Posterior vena cava (tissue), 2 donors: ENCODE measurements at regions not wholly inside any gene's neighbourhood (a gene's known extent, or its start where the extent isn't known, plus 50 kb on each side); places are given as distances from the start of the nearest gene placed in this dataset.

Experiments
- DNase-seq: peaks from one replicate; pipeline ENCODE4 v3.0.0-alpha.2; 2020; ENCODE audit warnings: low spot score
- intact Hi-C, 2 donors: fragments of 100-400 bp; cut with DNase I; formaldehyde crosslinking; loops; one replicate each; pipeline versions ENCODE4 v1.14.1 to v1.14.2; 2022 to 2023
- donor health status: DM: yes; HTN: yes; CAD: no.
- donor health status: DM: yes; HTN: yes; CAD: no.

DNA sequence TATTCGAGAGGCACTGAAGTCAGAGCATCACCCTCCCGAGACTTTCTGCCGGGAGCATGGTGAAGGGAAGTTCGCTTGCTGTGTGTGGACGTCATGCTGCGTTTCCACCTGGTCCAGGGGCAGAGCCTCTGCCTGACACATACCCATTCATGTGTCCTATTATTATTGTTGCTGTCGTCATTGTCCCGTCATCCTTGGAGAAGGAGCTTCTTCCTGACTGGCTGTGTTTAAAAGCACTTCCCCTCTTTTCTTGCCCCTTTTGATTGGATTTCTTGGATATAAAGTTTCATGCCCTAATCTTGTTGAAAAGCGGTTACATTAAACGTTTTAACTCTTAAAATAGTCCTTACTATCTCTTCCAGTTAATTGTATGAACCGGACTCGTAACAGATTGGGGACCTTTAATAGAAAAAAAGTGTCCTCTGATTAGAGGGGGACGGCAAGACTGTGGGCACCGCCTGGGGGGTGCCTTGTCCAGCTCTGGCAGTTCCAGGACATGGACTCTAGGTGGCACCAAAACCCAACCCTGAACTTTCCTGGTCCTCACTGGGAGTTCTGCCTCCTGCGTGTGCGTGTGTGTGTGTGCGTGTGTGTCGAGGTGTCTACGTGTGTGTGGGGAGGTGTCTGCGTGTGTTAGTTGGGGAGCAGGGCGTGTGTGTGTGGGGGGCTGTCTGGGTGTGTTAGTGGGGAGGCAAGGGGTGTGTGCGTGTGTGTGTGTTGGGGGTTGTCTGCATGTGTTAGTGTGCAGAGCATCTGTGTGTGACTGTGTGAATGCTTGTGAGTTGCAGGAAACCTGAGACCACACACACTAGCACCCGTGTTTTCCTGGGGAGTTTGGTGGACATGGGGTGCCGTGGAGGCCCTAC is 133.3 kb upstream of the CIBAR2 start:
- no peak for DNase-seq
- intact Hi-C loops: no loop called here

GRCh38 chr16:85246473-85246872 is 134.2 kb upstream of the CIBAR2 start:
- intact Hi-C loops: no loop called here
- no peak for DNase-seq

GRCh38 chr16:85246973-85247372 is 134.7 kb upstream of the CIBAR2 start:
- no peak for DNase-seq
- intact Hi-C loops: no loop called here

GRCh38 chr16:85248342-85248741 is 136.1 kb upstream of the CIBAR2 start:
- no peak for DNase-seq
- intact Hi-C loops: no loop called here

GRCh38 chr16:85248857-85249256 is 136.6 kb upstream of the CIBAR2 start:
- DNase-seq: no peak
- intact Hi-C loops: no loop called here

GRCh38 chr16:85249418-85250146 is 137.3 kb upstream of the CIBAR2 start:
- intact Hi-C loops: loop anchor here in 1 of 2 donors (5.0 kb wide), 1 partner anchor 137 kb away; the partner anchor contains the start of gene CIBAR2
- no peak for DNase-seq

DNA sequence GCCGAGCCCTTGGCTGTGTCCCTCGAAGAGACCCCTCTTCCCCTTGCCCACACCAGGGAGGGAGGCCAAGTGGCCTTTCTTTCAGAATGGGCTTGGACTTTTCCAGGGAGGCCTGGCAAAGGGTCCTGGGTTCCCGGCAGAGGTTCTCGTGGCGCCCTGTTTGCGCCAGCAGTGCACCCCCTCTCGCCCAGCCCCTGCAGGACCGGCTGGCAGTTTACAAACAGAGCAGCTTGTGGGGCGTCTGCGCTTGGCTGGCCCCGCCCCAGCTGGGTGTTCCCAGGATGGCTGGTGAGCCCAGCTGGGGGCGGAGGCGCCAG is 137.8 kb upstream of the CIBAR2 start:
- no peak for DNase-seq
- intact Hi-C loops: loop anchor here in 1 of 2 donors (5.0 kb wide), 1 partner anchor 138 kb away; the partner anchor contains the start of gene CIBAR2

GRCh38 chr16:85250609-85251223 is 138.4 kb upstream of the CIBAR2 start:
- intact Hi-C loops: loop anchor here in 1 of 2 donors (5.0 kb wide), 1 partner anchor 138 kb away; the partner anchor contains the start of gene CIBAR2
- DNase-seq: no peak

DNA sequence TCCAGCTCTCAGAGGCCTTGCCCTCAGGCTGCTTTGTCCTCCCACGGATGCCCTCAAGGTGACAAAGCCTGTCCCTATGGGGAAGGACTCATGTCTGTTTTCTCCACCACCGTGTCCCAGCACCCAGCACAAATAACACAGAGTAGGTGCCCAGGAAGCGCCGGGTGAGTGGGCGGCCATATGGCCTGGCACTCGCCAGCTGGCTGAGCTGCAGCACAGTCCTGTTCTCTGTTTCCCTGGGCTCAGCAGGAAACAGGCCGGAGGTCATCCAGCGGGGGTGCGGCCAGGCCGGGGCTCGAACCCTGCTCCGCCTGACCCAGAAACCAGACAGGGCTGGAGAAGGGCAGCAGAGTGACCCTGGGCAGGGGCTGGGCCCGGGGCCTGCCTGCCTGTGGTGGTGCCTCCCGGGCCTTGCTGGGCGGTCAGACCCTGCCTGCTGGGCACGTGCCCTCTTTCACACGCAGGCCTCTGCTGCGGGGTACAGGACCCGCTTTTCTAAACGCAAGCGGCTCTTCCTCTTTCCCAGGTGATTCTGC is 139.0 kb upstream of the CIBAR2 start:
- intact Hi-C loops: loop anchor here in 1 of 2 donors (5.0 kb wide), 1 partner anchor 139 kb away; the partner anchor contains the start of gene CIBAR2
- no peak for DNase-seq

- intact Hi-C loops: loop anchor here in 1 of 2 donors (5.0 kb wide), 1 partner anchor 140 kb away; the partner anchor contains the start of gene CIBAR2
Observed at GRCh38 chr16:85252014-85252413, 139.7 kb upstream of the CIBAR2 start.

DNA sequence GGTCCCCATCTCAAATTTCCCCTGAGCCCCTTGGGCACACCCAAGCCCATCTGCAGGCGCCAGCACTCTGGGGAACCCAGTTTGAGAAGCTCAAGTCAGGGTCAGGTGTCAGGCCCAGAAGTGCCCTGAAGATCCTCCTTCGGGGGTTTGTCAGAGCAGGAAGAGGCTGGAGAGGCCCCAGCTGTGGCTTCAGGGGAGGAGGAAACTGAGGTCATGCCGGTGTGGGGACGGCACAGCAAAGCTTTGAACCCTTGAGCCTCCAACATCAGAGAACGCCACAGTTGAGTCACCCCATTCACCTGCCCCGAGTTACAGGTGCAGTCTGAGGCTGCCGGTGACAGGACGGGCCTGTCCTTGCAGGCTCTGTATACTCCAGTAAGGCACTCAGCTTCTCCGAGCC is 140.2 kb upstream of the CIBAR2 start:
- intact Hi-C loops: loop anchor here in 1 of 2 donors (5.0 kb wide), 1 partner anchor 140 kb away; the partner anchor contains the start of gene CIBAR2

More at GRCh38 chr16:85252014-85252413, 139.7 kb upstream of the CIBAR2 start:
- DNase-seq: no peak

DNA sequence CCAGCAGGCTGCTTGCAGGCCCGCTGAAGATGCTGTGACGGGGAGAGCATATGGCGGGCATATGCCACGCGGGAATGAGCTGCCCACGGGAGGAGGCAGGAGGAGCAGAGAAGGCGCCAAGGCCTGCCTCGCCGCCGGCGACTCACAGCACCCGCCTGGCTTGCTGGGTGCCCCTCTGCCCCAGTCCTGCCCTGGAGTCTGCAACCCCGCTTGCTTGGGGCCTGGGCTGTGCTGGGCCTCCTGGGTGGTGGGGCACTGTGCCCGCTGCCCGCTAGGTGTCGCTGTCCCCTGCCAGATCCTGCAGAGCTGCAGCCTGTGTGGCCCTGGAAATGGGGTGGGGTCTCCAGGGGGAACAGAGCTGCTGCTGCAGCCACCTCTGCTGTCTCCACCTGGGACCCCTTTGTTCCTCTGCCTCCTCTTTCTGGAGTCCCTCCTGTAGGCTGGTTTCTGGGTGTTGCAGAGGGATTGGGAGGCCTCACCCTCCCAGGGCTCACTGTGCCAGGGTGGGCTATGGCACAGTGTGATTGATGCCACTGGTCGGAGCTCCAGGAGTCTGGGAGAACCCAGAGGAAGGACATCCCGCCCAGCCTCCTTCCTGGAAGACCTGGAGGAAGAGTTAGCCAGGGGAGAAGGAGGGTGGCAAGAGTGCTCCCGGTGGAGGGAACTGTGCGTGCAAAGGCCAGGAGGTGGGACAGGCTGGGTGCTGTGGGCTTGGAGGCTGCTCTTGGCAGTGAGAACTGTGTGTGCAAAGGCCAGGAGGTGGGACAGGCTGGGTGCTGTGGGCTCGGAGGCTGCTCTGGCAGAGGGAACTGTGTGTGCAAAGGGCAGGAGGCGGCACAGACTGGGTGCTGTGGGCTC is 141.0 kb upstream of the CIBAR2 start:
- intact Hi-C loops: loop anchor here in 1 of 2 donors (5.0 kb wide), 1 partner anchor 141 kb away; the partner anchor contains the start of gene CIBAR2
- no peak for DNase-seq

More for the DNA sequence above, 140.2 kb upstream of the CIBAR2 start:
- DNase-seq: no peak

- intact Hi-C loops: loop anchor here in 1 of 2 donors (5.0 kb wide), 1 partner anchor 142 kb away; the partner anchor contains the start of gene CIBAR2
- DNase-seq: no peak
Observed at GRCh38 chr16:85254051-85254450, 141.8 kb upstream of the CIBAR2 start.

GRCh38 chr16:85254921-85255320 is 142.6 kb upstream of the CIBAR2 start:
- intact Hi-C loops: loop anchor here in 1 of 2 donors (5.0 kb wide), 1 partner anchor 143 kb away; the partner anchor contains the start of gene CIBAR2
- no peak for DNase-seq

- DNase-seq: no peak
- intact Hi-C loops: no loop called here
Observed at GRCh38 chr16:85255777-85256176, 143.5 kb upstream of the CIBAR2 start.

DNA sequence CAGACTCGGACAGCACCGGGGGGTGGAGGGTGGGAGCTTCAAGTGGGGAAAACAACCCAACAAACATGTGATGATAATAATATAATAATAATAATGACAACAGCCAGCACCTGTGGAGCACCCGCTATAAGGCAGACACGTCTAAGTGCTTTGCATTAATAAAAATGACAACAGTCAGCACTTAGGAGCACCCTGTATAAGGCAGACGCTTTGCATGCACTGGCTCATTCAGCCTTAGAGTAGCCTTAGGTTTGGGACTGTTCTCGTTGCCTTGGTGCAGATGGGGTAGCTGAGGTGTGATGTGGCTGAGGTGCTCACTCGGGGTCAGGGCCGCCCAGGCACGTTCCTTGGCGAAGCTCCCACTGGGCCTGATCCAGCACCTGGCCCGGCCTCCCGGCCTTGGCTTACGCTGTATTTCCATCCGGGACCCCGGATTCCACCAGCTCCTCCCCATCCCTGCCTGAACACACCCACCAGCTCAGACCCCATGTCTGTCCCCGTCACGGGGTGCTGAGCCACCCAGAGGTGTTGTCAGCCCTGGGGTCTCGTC is 144.0 kb upstream of the CIBAR2 start:
- intact Hi-C loops: no loop called here

GRCh38 chr16:85257483-85257882 is 145.2 kb upstream of the CIBAR2 start:
- intact Hi-C loops: no loop called here
- DNase-seq: no peak

More for the DNA sequence above, 144.0 kb upstream of the CIBAR2 start:
- no peak for DNase-seq

GRCh38 chr16:85258166-85258565 is 145.9 kb upstream of the CIBAR2 start:
- intact Hi-C loops: no loop called here
- DNase-seq: no peak
